ENCODE measurements at regions not wholly inside any gene's neighbourhood (a gene's known extent, or its start where the extent isn't known, plus 50 kb on each side); places are given as distances from the start of the nearest gene placed in this dataset.

DNA sequence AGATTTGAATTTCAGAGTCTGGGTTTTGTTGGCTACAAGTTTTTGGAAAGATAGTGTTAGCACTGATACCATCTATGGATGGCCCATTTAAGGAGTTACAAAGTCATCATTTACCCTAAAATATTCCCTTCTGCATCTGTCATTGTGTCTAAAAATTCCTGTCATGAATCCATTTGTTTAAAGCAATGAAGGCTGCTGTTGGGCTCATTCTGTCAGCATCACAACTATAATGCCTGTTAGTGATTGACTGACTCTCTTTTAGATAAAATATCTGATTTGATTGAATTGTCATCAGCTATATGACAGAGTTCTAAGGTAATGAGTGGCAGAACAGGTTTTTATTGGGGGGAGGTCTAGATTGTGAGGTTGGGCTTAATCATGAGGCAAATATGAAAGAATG, 167.6 kb upstream of the IMPG1 start:
- ChIA-PET CTCF (no interaction called here), POLR2A (no interaction called here)
- no peaks in the 10 kb centered on the region for H3K36me3 ChIP-seq (ENCODE audit: control insufficient read depth, insufficient read depth, low read length)
- H3K4me3 ChIP-seq (ENCODE audit: low read depth, low read length): no peak overlapping the region
- H3K27me3 ChIP-seq (ENCODE audit: control insufficient read depth, insufficient read depth, low read length): no peaks in the 10 kb centered on the region
- DNase-seq (ENCODE audit: low read depth): no peak
- TF ChIP-seq, protein P1, sequence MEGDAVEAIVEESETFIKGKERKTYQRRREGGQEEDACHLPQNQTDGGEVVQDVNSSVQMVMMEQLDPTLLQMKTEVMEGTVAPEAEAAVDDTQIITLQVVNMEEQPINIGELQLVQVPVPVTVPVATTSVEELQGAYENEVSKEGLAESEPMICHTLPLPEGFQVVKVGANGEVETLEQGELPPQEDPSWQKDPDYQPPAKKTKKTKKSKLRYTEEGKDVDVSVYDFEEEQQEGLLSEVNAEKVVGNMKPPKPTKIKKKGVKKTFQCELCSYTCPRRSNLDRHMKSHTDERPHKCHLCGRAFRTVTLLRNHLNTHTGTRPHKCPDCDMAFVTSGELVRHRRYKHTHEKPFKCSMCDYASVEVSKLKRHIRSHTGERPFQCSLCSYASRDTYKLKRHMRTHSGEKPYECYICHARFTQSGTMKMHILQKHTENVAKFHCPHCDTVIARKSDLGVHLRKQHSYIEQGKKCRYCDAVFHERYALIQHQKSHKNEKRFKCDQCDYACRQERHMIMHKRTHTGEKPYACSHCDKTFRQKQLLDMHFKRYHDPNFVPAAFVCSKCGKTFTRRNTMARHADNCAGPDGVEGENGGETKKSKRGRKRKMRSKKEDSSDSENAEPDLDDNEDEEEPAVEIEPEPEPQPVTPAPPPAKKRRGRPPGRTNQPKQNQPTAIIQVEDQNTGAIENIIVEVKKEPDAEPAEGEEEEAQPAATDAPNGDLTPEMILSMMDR (IDR thresholded peaks at IDR 0.05; ENCODE audit: insufficient read depth, low read depth, low read length): no peak

GRCh38 chr6:76230711-76231110, 158.2 kb upstream of the IMPG1 start:
- DNase-seq (ENCODE audit: low read depth): no peak
- ChIA-PET POLR2A (no interaction called here), CTCF (interaction anchor here (0.6 kb wide), 1 partner anchor 11 kb away, joined by 3 read pairs; no protein-coding TSS in a partner anchor)
- no peaks in the 10 kb centered on the region for H3K36me3 ChIP-seq (ENCODE audit: control insufficient read depth, insufficient read depth, low read length)
- no peaks in the 10 kb centered on the region for H3K27me3 ChIP-seq (ENCODE audit: control insufficient read depth, insufficient read depth, low read length)
- no peak overlapping the region for H3K4me3 ChIP-seq (ENCODE audit: low read depth, low read length)
- TF ChIP-seq, protein P1 (IDR thresholded peaks at IDR 0.05; ENCODE audit: insufficient read depth, low read depth, low read length): no peak

DNA sequence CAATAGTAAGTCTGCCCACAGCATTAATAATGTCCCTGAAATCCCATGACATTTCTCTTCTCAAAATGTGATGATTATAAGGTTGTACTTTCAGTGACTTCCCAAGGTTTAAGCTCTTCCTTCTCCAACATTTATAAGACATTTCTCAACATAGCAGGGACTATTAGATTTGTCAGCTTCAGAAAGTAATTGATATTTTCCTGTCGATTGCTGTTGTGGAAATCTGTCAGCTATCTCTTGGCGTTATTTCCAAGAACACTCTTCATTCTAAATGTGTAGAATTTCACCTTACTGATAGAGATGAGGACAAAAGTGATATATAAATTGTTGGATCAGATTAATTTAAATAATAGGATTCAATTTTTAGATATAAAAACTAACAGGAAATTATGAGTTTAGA, 149.7 kb upstream of the IMPG1 start:
- POLR2A ChIA-PET: no interaction called here
- Histone ChIP-seq H3K36me3 (ENCODE audit: control insufficient read depth, insufficient read depth, low read length) (no peaks in the 10 kb centered on the region), H3K4me3 (ENCODE audit: low read depth, low read length) (no peak overlapping the region), H3K27me3 (ENCODE audit: control insufficient read depth, insufficient read depth, low read length) (no peaks in the 10 kb centered on the region)
- TF ChIP-seq, protein P1 (IDR thresholded peaks at IDR 0.05; ENCODE audit: insufficient read depth, low read depth, low read length): no peak
- CTCF ChIA-PET: no interaction called here
- DNase-seq (ENCODE audit: low read depth): no peak

- no peak for DNase-seq (ENCODE audit: low read depth)
- Histone ChIP-seq H3K27me3 (ENCODE audit: control insufficient read depth, insufficient read depth, low read length) (no peaks in the 10 kb centered on the region), H3K4me3 (ENCODE audit: low read depth, low read length) (no peak overlapping the region), H3K36me3 (ENCODE audit: control insufficient read depth, insufficient read depth, low read length) (no peaks in the 10 kb centered on the region)
- ChIA-PET CTCF (no interaction called here), POLR2A (no interaction called here)
- TF ChIP-seq, protein P1 (IDR thresholded peaks at IDR 0.05; ENCODE audit: insufficient read depth, low read depth, low read length): no peak
Measured at GRCh38 chr6:76221525-76221924, 149.1 kb upstream of the IMPG1 start.

DNA sequence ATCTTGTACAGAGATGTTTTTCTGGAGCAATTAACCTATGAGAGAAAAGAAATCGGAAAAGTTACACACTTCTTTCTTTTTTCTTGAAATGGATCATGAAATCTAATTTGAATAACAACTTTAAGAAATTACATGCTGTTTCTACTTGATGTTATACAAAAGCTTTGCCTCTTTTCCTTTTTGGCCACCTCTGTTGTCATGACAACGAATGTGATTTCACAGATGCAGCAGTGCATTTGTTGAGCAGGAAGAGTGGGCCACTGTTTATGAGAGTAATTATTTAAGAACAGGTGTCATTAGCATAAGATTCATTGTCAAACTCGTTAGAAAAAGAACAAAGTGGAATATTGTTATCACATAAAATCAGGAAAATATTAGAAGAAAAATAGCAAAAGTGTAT, 148.3 kb upstream of the IMPG1 start:
- no peak overlapping the region for H3K4me3 ChIP-seq (ENCODE audit: low read depth, low read length)
- CTCF ChIA-PET: no interaction called here
- H3K27me3 ChIP-seq (ENCODE audit: control insufficient read depth, insufficient read depth, low read length): no peaks in the 10 kb centered on the region
- TF ChIP-seq, protein P1 (IDR thresholded peaks at IDR 0.05; ENCODE audit: insufficient read depth, low read depth, low read length): no peak
- H3K36me3 ChIP-seq (ENCODE audit: control insufficient read depth, insufficient read depth, low read length): no peaks in the 10 kb centered on the region
- POLR2A ChIA-PET: no interaction called here
- DNase-seq (ENCODE audit: low read depth): no peak
